ENCODE measurements at regions not wholly inside any gene's neighbourhood (a gene's known extent, or its start where the extent isn't known, plus 50 kb on each side); places are given as distances from the start of the nearest gene placed in this dataset.
A peak's percentile ranks its signal among the peaks of the same experiment; 100 is the strongest.

GRCh38 chr6:95142661-95143335 is 434.5 kb upstream of the MANEA start:
- DNase-seq = no peak

- DNase-seq = no peak
These were observed 433.7 kb upstream of the MANEA start for GRCh38 chr6:95143408-95144180.

GRCh38 chr6:95145457-95145856 is 431.9 kb upstream of the MANEA start:
- DNase-seq = no peak

- no peak for DNase-seq
These were observed 417.8 kb upstream of the MANEA start for GRCh38 chr6:95159557-95159956.

- peak; percentile 43 for DNase-seq
These were observed 407.6 kb upstream of the MANEA start for GRCh38 chr6:95169775-95170174.

GRCh38 chr6:95175927-95176675 is 401.2 kb upstream of the MANEA start:
- DNase-seq = peak; percentile 20

- peak; percentile 47 for DNase-seq
These were observed 391.5 kb upstream of the MANEA start for GRCh38 chr6:95185874-95186273.

- DNase-seq = no peak
These were observed 390.6 kb upstream of the MANEA start for GRCh38 chr6:95186710-95187109.

- no peak for DNase-seq
These were observed 379.7 kb upstream of the MANEA start for GRCh38 chr6:95197590-95197989.

- DNase-seq = peak; percentile 60
These were observed 374.1 kb upstream of the MANEA start for GRCh38 chr6:95203153-95203754.

GRCh38 chr6:95204178-95204577 is 373.2 kb upstream of the MANEA start:
- DNase-seq = no peak

GRCh38 chr6:95208621-95209020 is 368.7 kb upstream of the MANEA start:
- no peak for DNase-seq

- DNase-seq = no peak
These were observed 368.3 kb upstream of the MANEA start for GRCh38 chr6:95209074-95209473.

GRCh38 chr6:95216555-95216954 is 360.8 kb upstream of the MANEA start:
- no peak for DNase-seq

GRCh38 chr6:95227351-95227750 is 350.0 kb upstream of the MANEA start:
- peak; percentile 22 for DNase-seq

- no peak for DNase-seq
These were observed 348.7 kb upstream of the MANEA start for GRCh38 chr6:95228636-95229035.

GRCh38 chr6:95230071-95230740 is 347.1 kb upstream of the MANEA start:
- DNase-seq = peak; percentile 78

GRCh38 chr6:95231416-95231815 is 345.9 kb upstream of the MANEA start:
- DNase-seq = peak; percentile 83

GRCh38 chr6:95232446-95232845 is 344.9 kb upstream of the MANEA start:
- DNase-seq = peak; percentile 92

- DNase-seq = no peak
These were observed 343.5 kb upstream of the MANEA start for GRCh38 chr6:95233879-95234278.

- no peak for DNase-seq
These were observed 336.8 kb upstream of the MANEA start for GRCh38 chr6:95240514-95240913.

- peak; percentile 39 for DNase-seq
These were observed 334.8 kb upstream of the MANEA start for GRCh38 chr6:95242560-95242959.

- peak; percentile 64 for DNase-seq
These were observed 334.3 kb upstream of the MANEA start for GRCh38 chr6:95243053-95243452.

Data from HCEC 1CT (cell line).